ENCODE measurements at regions not wholly inside any gene's neighbourhood (a gene's known extent, or its start where the extent isn't known, plus 50 kb on each side); places are given as distances from the start of the nearest gene placed in this dataset.

DNA sequence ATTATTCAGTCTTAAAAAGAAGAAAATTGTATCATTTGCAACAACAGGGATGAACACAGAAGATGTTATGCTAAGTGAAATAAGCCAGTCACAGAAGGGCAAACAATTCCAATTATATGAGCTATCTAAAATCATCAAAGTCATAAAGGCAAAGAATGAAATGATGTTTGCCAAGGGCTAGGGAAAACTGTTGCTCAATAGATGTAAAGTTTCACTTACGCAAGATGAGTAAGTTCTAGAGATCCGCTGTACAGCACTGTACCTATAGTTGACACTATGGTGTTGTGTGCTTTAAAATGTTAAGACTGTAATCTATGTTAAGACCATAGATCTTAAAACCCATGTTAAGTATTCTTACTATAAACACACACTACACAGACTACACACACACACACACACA, 904.6 kb upstream of the LRRN3 start:
- DNase-seq (ENCODE audit: extremely low read depth in 1 of 11, low read depth in 9 of 11, low spot score in 4 of 11) = no peak

GRCh38 chr7:110187877-110188554, 902.9 kb upstream of the LRRN3 start:
- DNase-seq (ENCODE audit: extremely low read depth in 1 of 11, low read depth in 9 of 11, low spot score in 4 of 11) = no peak

DNA sequence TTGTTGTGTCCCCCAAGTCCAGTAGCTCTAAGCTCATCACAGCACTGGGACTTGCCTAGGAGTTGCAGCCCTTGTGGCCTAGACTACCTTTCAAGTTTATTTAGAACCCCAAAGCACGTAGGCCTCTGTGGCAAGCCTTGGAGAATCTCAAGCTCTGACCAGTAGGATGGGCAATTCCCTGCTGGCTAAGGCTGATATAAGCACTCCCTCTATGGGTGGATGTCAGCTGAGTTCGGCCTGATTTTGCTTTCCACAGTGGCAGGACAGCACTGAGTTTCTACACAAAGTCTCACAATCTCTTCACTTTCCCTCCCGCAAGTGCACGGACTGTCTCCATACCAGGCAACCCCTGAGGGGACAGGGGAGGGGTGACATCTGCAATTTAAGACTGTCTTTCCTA, 886.4 kb upstream of the LRRN3 start:
- no peak for DNase-seq (ENCODE audit: extremely low read depth in 1 of 11, low read depth in 9 of 11, low spot score in 4 of 11)

- DNase-seq (ENCODE audit: extremely low read depth in 1 of 11, low read depth in 9 of 11, low spot score in 4 of 11) = no peak
Measured at GRCh38 chr7:110205899-110206298, 885.0 kb upstream of the LRRN3 start.

- DNase-seq (ENCODE audit: extremely low read depth in 1 of 11, low read depth in 9 of 11, low spot score in 4 of 11) = no peak
Measured at GRCh38 chr7:110209884-110210283, 881.0 kb upstream of the LRRN3 start.

GRCh38 chr7:110210941-110211608, 879.9 kb upstream of the LRRN3 start:
- no peak for DNase-seq (ENCODE audit: extremely low read depth in 1 of 11, low read depth in 9 of 11, low spot score in 4 of 11)

GRCh38 chr7:110224643-110225042, 866.3 kb upstream of the LRRN3 start:
- DNase-seq (ENCODE audit: extremely low read depth in 1 of 11, low read depth in 9 of 11, low spot score in 4 of 11) = no peak

- no peak for DNase-seq (ENCODE audit: extremely low read depth in 1 of 11, low read depth in 9 of 11, low spot score in 4 of 11)
Measured at GRCh38 chr7:110246118-110246517, 844.8 kb upstream of the LRRN3 start.

GRCh38 chr7:110253093-110253492, 837.8 kb upstream of the LRRN3 start:
- DNase-seq (ENCODE audit: extremely low read depth in 1 of 11, low read depth in 9 of 11, low spot score in 4 of 11) = no peak

DNA sequence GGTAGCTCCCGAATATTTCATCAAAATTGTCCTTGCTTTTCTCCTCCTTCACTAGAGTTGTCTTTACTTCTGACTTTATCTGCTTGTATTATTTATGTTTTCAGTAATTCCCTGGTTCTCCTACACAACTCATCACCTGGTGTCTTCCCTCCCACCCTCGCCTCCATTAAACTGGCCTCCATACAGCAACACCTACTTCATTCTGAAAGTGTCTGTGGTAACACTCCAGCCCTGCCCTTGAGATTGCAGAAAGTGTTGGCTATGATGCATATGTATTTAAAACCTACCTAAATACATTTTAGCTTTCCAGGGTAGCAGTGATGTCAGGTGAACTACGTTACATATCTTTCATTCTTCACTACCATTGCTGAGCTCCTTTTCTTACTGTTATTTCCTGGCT, 833.3 kb upstream of the LRRN3 start:
- no peak for DNase-seq (ENCODE audit: extremely low read depth in 1 of 11, low read depth in 9 of 11, low spot score in 4 of 11)

DNA sequence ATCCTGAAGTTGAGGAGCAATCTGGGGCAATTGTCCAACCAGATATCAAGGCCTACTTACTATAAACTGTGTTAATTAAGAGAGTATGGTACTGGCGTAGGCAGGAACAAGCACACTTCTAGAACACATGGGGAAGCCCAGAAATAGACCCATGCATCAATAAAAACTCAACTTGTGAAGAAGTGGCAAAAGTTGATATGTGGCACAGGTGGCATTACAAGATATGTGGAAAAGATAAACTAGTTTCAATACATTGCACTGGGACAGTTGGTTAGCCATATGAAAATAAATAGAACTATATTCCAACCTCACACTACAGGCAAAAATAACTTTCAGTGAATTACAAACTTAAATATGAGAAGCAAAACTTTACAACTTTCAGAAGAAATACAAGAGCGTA, 828.7 kb upstream of the LRRN3 start:
- no peak for DNase-seq (ENCODE audit: extremely low read depth in 1 of 11, low read depth in 9 of 11, low spot score in 4 of 11)

- DNase-seq (ENCODE audit: extremely low read depth in 1 of 11, low read depth in 9 of 11, low spot score in 4 of 11) = no peak
Measured at GRCh38 chr7:110264288-110264687, 826.6 kb upstream of the LRRN3 start.

DNA sequence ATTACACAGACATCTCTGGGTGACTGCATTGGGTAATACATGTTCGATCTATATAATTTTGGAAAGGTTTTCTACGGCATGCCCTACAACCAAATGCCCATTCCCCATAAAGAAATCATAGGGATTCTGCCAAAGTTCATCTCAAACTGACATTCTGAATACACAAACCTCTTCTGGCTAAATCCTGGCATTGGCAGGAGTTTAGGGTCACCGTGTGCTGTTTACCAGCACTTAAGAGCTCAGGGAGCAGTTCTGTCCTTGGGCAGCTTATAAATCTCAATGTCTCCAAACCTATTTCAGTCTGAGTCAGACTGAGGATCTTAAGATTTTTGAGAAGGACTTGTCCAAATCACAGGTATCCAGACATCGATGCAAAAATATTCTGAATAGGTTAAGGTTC, 809.6 kb upstream of the LRRN3 start:
- DNase-seq (ENCODE audit: extremely low read depth in 1 of 11, low read depth in 9 of 11, low spot score in 4 of 11) = no peak

- DNase-seq (ENCODE audit: extremely low read depth in 1 of 11, low read depth in 9 of 11, low spot score in 4 of 11) = no peak
Measured at GRCh38 chr7:110283056-110283455, 807.9 kb upstream of the LRRN3 start.

DNA sequence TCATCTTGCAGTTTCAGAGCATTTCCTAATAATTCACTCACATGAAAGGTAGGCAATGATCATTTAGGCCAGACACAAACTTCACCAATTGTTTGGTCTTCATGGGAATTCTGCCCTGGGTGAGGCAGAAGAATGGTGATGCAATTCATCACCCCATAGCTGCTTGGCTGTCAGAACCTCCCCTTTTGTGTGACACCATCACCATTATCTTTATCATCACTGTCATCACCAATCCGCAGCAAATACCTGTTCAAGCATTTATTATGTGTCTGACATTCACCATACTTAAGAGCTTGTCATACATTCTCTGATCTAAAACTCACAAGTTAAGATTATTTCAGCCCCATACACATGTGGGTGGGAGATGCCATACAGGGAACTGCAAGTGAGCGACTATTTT, 799.5 kb upstream of the LRRN3 start:
- DNase-seq (ENCODE audit: extremely low read depth in 1 of 11, low read depth in 9 of 11, low spot score in 4 of 11) = no peak

DNA sequence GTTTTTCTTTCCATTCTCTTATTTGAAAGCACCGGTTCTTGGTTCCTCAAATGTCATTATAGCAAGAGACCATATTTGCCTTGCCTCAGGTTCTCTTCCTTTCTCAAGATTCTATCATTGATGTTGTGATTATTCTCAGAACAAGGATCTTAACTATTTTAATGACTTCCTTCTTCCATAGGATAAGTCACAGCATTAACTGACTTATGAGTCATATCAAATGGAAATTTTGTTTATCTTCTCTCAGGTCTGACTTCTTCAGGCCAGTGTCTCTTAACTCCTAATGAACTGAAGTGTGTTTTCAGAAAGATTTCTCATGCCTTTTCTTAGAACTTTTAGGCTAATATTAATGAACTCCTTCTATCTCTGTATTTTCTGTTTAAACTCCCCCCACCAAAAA, 794.6 kb upstream of the LRRN3 start:
- DNase-seq (ENCODE audit: extremely low read depth in 1 of 11, low read depth in 9 of 11, low spot score in 4 of 11) = no peak

DNA sequence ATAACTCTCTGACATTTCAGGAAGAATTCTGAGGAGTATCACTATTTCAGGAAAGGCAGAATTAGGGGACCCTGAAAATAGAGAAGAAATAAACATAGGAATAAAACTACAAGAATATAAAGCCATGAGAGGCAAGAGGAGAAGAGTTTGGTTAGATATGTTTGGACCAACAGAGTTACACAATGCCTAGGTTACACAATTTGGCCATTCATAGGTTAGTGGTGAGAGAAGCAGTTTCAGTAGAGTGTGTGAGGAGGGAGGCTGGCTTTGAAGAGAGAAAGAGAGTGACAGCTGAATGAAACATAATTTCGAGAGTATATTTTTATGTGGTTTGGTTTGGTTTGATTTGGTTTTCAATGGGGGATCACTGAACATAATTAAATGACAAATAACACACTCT, 783.2 kb upstream of the LRRN3 start:
- DNase-seq (ENCODE audit: extremely low read depth in 1 of 11, low read depth in 9 of 11, low spot score in 4 of 11) = no peak

- no peak for DNase-seq (ENCODE audit: extremely low read depth in 1 of 11, low read depth in 9 of 11, low spot score in 4 of 11)
Measured at GRCh38 chr7:110308791-110309190, 782.1 kb upstream of the LRRN3 start.

GRCh38 chr7:110309941-110310340, 781.0 kb upstream of the LRRN3 start:
- no peak for DNase-seq (ENCODE audit: extremely low read depth in 1 of 11, low read depth in 9 of 11, low spot score in 4 of 11)

GRCh38 chr7:110311556-110311955, 779.4 kb upstream of the LRRN3 start:
- no peak for DNase-seq (ENCODE audit: extremely low read depth in 1 of 11, low read depth in 9 of 11, low spot score in 4 of 11)
